SK-N-SH treated with all-trans-retinoic acid at 6 μM for 48 hours (cell line): ENCODE measurements at regions not wholly inside any gene's neighbourhood (a gene's known extent, or its start where the extent isn't known, plus 50 kb on each side); places are given as distances from the start of the nearest gene placed in this dataset.

Source experiments
- ISL1 ChIP-seq: fragments of 250-450 bp; sonication (Bioruptor Pico); IDR thresholded peaks from 2 replicates; pipeline ENCODE4 v2.1.2; 2022; ENCODE audit warnings: mild to moderate bottlenecking, moderate library complexity
- ZFP30 ChIP-seq: fragments of 450-650 bp; formaldehyde crosslinking; IDR thresholded peaks from 2 replicates; pipeline ENCODE4 v1.5.0; 2022; ENCODE audit warnings: mild to moderate bottlenecking, moderate library complexity

- TF ChIP-seq ISL1 (CRISPR knock-in tag), result no peak
- TF ChIP-seq ZFP30 (CRISPR knock-in tag), result no peak
Observed at GRCh38 chr14:53384536-53384935, 231.4 kb upstream of the DDHD1 start.
